Sciatic nerve (tissue), 2 donors: ENCODE measurements at regions not wholly inside any gene's neighbourhood (a gene's known extent, or its start where the extent isn't known, plus 50 kb on each side); places are given as distances from the start of the nearest gene placed in this dataset.
A peak's percentile ranks its signal among the peaks of the same experiment; 100 is the strongest.
"Not testable (repeated sequence)": the region's sequence is repeated elsewhere in the genome, so short reads cannot be mapped to it uniquely, and the experiment has no call there.

ENCODE experiments used
- ATAC-seq: fragments of 200-7000 bp; cut with Tn5 transposase; one replicate; pipeline ENCODE4 v1.9.1; 2020; ENCODE audit warnings: mild to moderate bottlenecking, moderate library complexity
- DNase-seq: peaks from one replicate; pipeline ENCODE4 v3.0.0-alpha.2; 2020; ENCODE audit warnings: low spot score
- intact Hi-C: fragments of 100-400 bp; cut with DNase I; formaldehyde crosslinking; loops from one replicate; pipeline ENCODE4 v1.14.2; 2022
- donor health status: DM: no; HTN: no; CAD: no.
- donor health status: DM: no; HTN: no; CAD: no.

- intact Hi-C loops: no loop called here
- ATAC-seq (no peak), DNase-seq (no peak)
Observed at GRCh38 chr6:28618898-28619555, 93.3 kb downstream of the GPX5 start.

- intact Hi-C loops, DNase-seq, ATAC-seq: not testable (repeated sequence)
Observed at GRCh38 chr6:28621268-28621667, 95.6 kb downstream of the GPX5 start.

- DNase-seq, intact Hi-C loops, ATAC-seq: not testable (repeated sequence)
Observed at GRCh38 chr6:28623242-28623641, 97.6 kb downstream of the GPX5 start.

GRCh38 chr6:28626386-28626785 lies 100.7 kb downstream of the GPX5 start:
- intact Hi-C loops, DNase-seq, ATAC-seq: not testable (repeated sequence)

GRCh38 chr6:28632326-28632851 lies 106.7 kb downstream of the GPX5 start:
- intact Hi-C loops: no loop called here
- ATAC-seq: no peak
- DNase-seq: no peak

GRCh38 chr6:28633445-28634215 lies 107.9 kb downstream of the GPX5 start:
- no peak for DNase-seq
- no peak for ATAC-seq
- intact Hi-C loops: no loop called here

- intact Hi-C loops: no loop called here
- ATAC-seq: no peak
- no peak for DNase-seq
Observed at GRCh38 chr6:28634411-28634760, 108.7 kb downstream of the GPX5 start.

GRCh38 chr6:28634761-28635546 lies 109.3 kb downstream of the GPX5 start:
- intact Hi-C loops: no loop called here
- DNase-seq (no peak), ATAC-seq (no peak)

GRCh38 chr6:28635547-28636158 lies 110.0 kb downstream of the GPX5 start:
- no peak for ATAC-seq
- intact Hi-C loops: no loop called here
- no peak for DNase-seq

GRCh38 chr6:28638787-28639430 lies 113.2 kb downstream of the GPX5 start:
- DNase-seq: no peak
- no peak for ATAC-seq
- intact Hi-C loops: no loop called here

GRCh38 chr6:28639445-28640290 lies 114.0 kb downstream of the GPX5 start:
- intact Hi-C loops, ATAC-seq, DNase-seq: not testable (repeated sequence)

- no peak for ATAC-seq
- intact Hi-C loops: no loop called here
- no peak for DNase-seq
Observed at GRCh38 chr6:28643017-28643740, 117.5 kb downstream of the GPX5 start.

GRCh38 chr6:28646650-28647049 lies 121.0 kb downstream of the GPX5 start:
- no peak for ATAC-seq
- intact Hi-C loops: no loop called here
- no peak for DNase-seq

GRCh38 chr6:28648035-28648877 lies 122.6 kb downstream of the GPX5 start:
- ATAC-seq: peak; percentile 80

GRCh38 chr6:28648878-28649375 lies 123.2 kb downstream of the GPX5 start:
- intact Hi-C loops: no loop called here
- no peak for DNase-seq
- no peak for ATAC-seq

More at GRCh38 chr6:28648035-28648877, 122.6 kb downstream of the GPX5 start:
- DNase-seq: no peak
- intact Hi-C loops: no loop called here

GRCh38 chr6:28651161-28651560 lies 125.5 kb downstream of the GPX5 start:
- ATAC-seq (no peak), DNase-seq (no peak)
- intact Hi-C loops: no loop called here
